GM12875 (cell line): ENCODE measurements at regions not wholly inside any gene's neighbourhood (a gene's known extent, or its start where the extent isn't known, plus 50 kb on each side); places are given as distances from the start of the nearest gene placed in this dataset.

Source experiments
- H3K4me3 ChIP-seq: one replicate; pipeline ENCODE4 v1.5.1; 2011; ENCODE audit warnings: low read depth, low read length, control low read depth
- TF ChIP-seq, protein P1 (sequence below): IDR thresholded peaks from 2 replicates; pipeline ENCODE4 v1.5.1; 2011; ENCODE audit warnings: low read depth, mild to moderate bottlenecking, control low read depth, inconsistent platforms, low read length, moderate library complexity, borderline replicate concordance; ENCODE audit not compliant: insufficient read depth

DNA sequence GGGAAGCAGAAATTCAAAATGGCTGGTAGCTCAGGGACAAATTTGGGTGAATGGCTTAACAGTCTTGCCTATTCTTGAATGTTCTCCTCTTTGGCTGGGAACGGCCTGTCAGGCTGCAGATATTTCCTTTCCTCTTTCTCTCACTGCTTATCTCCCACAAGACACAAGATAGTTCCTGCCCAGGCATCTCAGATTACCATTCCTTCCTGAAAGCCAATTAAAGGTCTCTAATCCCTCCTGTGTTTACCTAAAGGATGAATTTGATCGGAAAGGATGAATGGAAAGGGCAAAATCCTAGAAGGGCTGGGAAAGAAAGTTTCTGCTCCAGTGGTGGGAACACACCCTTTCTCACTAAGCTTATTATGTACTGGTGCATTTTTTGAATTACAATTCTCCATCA, 95.9 kb upstream of the JAG1 start:
- H3K4me3 ChIP-seq: no peak overlapping the region
- TF ChIP-seq, protein P1, sequence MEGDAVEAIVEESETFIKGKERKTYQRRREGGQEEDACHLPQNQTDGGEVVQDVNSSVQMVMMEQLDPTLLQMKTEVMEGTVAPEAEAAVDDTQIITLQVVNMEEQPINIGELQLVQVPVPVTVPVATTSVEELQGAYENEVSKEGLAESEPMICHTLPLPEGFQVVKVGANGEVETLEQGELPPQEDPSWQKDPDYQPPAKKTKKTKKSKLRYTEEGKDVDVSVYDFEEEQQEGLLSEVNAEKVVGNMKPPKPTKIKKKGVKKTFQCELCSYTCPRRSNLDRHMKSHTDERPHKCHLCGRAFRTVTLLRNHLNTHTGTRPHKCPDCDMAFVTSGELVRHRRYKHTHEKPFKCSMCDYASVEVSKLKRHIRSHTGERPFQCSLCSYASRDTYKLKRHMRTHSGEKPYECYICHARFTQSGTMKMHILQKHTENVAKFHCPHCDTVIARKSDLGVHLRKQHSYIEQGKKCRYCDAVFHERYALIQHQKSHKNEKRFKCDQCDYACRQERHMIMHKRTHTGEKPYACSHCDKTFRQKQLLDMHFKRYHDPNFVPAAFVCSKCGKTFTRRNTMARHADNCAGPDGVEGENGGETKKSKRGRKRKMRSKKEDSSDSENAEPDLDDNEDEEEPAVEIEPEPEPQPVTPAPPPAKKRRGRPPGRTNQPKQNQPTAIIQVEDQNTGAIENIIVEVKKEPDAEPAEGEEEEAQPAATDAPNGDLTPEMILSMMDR: no peak

DNA sequence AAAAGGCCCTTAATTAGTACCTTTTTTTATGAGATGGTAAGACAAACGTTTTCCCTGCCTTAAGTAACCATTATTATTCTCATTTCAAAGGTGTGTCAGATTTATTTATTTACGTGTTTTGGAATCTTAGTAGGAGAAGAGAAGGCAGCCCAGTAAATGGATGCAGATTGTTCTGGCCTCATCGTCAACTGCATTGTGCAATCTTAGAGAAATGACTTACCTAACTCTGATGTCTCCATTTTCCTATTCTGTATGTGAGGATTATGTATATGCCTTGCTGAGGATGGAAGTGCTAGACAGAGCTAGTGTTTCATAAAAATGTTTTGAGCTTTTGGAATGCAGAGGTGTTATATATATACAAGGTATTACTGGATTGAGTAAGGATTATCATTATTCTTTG, 97.0 kb upstream of the JAG1 start:
- TF ChIP-seq, protein P1: no peak
- H3K4me3 ChIP-seq: no peak overlapping the region

DNA sequence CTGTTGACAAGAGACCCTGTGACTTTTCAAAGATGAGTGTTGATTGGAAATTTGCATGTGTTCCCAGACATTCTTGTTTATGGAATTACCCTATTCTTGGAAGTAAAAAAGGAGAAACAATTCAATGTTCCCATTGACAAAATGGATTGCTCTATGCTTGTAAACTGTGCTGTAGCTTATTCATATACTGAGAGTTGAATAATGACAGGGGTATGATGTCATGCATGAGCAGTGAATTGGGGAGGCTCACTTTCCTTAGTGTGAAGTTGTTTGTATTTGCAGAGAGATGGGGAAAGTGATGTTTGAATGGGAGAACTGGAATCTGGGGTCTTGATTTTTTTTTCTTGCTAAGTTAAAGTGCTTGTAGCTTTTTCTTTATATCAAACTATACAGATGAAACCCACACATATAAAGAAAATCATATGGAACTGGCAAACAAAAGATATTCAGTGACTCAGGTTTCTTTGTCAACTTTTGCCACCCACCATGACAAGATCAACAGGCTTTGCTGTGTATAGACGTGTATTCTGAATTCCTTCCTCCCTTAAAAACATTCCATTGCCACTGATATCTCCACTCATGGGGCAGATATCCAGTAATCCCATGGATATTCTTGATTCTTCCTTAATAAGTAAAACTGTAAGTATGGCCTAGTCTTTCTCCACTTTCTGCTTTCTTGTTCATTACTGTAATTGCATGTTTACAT, 97.8 kb upstream of the JAG1 start:
- H3K4me3 ChIP-seq: no peak overlapping the region
- TF ChIP-seq, protein P1: no peak

DNA sequence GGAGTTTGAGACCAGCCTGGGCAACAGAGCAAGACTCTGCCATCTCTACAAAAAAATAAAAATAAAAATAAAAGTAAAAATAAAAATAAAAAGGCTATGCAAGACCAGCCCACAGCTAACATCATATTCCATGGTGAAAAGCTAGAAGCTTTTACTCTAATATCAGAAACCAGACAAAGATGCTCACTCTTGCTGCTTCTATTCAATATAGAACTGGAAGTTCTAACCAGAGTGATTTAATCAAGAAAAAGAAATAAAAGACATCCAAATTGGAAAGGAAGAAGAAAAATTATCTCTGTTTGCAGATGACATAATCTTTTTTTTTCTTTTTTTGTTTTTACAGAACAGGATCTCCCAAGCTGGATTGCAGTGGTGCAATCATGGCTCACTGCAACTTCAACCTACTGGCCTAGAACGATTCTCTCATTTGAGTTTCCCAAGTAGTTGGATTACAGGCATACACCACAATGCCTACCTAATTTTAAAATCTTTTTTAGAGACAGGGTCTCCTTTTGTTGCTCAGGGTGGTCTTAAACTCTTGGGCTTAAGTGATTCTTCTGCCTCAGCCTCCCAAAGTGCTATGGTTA, 100.7 kb upstream of the JAG1 start:
- TF ChIP-seq, protein P1: no peak

DNA sequence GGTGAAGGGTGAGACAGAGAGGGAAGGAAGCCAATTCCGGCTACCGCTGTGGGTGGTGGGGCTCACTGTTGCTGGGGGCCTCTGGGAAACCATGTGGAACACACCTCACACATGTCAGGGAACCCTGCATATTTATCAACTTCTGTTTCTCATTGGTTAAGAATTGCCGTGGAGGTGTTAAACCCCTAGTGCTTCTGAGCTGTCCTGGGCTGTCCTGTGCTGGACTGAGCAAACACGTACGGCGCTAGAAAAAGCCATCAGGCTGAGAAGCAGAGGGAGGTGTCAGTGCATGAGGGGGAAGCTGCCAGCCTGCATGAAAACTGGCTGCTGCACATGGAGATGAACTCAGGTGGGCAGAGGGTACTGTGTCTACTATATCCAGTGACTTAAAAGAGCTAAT, 103.9 kb upstream of the JAG1 start:
- TF ChIP-seq, protein P1: no peak

More for the DNA sequence above, 100.7 kb upstream of the JAG1 start:
- H3K4me3 ChIP-seq: no peak overlapping the region

DNA sequence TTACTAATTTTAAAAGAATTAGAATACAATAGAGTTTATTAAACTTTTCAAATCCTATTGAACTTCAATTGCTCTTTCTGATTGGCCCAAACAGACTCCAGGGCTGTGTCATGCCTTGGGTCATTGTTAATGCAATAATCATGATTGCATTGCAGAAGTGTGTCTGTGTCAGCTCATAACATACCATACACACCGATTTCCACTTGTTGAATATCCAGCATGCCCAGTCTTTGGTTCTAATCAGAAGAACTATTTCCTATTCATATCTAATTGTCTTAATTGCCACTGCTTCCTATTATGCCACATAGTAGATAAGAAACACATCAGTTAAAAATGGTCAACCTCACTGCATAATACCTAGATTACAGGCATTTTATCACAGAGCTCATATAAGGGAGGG, 106.1 kb upstream of the JAG1 start:
- TF ChIP-seq, protein P1: no peak
- no peak overlapping the region for H3K4me3 ChIP-seq

More for the DNA sequence above, 103.9 kb upstream of the JAG1 start:
- H3K4me3 ChIP-seq: no peak overlapping the region

DNA sequence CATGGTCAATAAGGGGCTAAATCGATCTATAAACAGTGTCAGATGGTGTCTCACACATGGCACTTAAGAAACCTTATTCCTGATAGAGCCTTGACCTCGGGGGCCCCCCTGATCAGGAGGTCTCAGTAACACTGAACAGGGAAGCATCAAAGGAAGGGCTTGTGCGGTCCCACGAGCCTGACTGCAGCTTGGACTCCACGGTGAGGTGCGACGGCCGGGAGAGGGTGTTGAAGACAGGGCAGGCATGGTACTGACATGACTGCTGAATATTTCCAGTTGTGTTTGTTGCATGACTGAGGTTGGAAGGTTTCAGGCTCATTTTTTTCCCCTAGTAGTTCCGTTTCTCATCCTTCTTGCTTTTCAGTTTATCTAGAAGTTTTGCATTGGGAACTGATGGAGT, 107.1 kb upstream of the JAG1 start:
- TF ChIP-seq, protein P1: no peak
- no peak overlapping the region for H3K4me3 ChIP-seq
